SK-N-MC (cell line): ENCODE measurements at regions not wholly inside any gene's neighbourhood (a gene's known extent, or its start where the extent isn't known, plus 50 kb on each side); places are given as distances from the start of the nearest gene placed in this dataset.
"Not testable (repeated sequence)": the region's sequence is repeated elsewhere in the genome, so short reads cannot be mapped to it uniquely, and the experiment has no call there.

Experiments used
- EZH2 ChIP-seq: fragments of 200-600 bp; sonication (generic); IDR thresholded peaks from one replicate; pipeline ENCODE4 v1.6.1; 2017; ENCODE audit warnings: antibody characterized with exemption
- FOXP2 ChIP-seq: optimal IDR thresholded peaks from 2 replicates; pipeline ENCODE3; 2011; ENCODE audit warnings: mild to moderate bottlenecking, moderate library complexity; ENCODE audit not compliant: insufficient read depth; ENCODE audit errors: extremely low read length, control extremely low read depth
- POLR2AphosphoS5 ChIP-seq: IDR thresholded peaks from 2 replicates; pipeline ENCODE4 v1.6.1; 2012; ENCODE audit warnings: mild to moderate bottlenecking, low read depth, low read length, borderline replicate concordance

GRCh38 chr18:78800102-78800851 is 179.3 kb upstream of the SALL3 start:
- TF ChIP-seq POLR2AphosphoS5, FOXP2, EZH2: not testable (repeated sequence)
